LNCAP (cell line): ENCODE measurements at regions not wholly inside any gene's neighbourhood (a gene's known extent, or its start where the extent isn't known, plus 50 kb on each side); places are given as distances from the start of the nearest gene placed in this dataset.

Experiments used
- TF ChIP-seq, protein P1 (sequence below): fragments of 450-650 bp; IDR thresholded peaks from 2 replicates; pipeline ENCODE4 v1.5.1; 2017; ENCODE audit warnings: mild to moderate bottlenecking

DNA sequence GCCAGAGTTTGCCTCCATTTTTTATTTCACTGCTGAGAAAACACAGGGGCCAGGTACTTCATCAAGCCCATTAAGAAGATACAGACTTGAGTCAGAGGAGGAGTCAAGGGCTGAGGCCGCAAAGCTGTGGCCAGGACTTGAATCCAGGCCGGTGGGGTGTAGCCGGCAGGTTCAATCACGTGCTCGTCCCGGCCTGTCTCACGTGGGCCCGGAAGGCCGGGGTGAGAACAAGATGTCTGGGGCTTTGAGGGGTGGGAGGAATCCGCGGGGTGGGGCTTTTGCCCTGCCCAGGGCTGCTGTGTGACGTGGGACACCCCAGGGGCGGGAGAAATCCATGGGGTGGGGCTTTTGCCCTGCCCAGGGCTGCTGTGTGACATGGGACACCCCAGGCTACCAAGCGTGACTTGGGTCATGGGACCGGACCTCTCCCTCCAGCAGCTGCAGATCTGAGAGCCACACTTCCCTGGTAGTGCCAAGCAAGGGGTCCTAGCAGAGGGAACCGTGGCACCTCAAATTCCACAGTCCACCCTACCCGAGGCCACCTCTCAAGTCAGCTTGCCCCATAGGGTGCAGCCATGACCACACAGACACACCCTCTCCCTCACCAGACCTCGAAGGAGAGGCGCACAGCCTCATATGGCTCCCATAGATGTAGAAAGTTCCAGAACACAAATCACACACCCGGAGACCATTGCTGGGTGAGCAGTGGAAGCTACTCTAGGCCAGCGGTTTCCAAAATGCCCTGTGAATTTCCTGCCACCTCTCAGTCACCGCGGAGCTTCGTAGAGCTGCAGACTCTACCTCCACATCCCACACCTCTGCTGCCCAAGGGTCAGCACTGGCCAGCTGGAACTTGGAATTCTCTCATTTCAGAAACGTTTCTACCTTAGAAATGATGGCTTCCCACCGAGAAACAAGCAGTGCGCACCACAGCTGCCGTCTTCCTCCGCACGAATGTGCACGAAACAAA lies 156.1 kb downstream of the DLL1 start:
- TF ChIP-seq, protein P1, sequence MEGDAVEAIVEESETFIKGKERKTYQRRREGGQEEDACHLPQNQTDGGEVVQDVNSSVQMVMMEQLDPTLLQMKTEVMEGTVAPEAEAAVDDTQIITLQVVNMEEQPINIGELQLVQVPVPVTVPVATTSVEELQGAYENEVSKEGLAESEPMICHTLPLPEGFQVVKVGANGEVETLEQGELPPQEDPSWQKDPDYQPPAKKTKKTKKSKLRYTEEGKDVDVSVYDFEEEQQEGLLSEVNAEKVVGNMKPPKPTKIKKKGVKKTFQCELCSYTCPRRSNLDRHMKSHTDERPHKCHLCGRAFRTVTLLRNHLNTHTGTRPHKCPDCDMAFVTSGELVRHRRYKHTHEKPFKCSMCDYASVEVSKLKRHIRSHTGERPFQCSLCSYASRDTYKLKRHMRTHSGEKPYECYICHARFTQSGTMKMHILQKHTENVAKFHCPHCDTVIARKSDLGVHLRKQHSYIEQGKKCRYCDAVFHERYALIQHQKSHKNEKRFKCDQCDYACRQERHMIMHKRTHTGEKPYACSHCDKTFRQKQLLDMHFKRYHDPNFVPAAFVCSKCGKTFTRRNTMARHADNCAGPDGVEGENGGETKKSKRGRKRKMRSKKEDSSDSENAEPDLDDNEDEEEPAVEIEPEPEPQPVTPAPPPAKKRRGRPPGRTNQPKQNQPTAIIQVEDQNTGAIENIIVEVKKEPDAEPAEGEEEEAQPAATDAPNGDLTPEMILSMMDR: no peak

DNA sequence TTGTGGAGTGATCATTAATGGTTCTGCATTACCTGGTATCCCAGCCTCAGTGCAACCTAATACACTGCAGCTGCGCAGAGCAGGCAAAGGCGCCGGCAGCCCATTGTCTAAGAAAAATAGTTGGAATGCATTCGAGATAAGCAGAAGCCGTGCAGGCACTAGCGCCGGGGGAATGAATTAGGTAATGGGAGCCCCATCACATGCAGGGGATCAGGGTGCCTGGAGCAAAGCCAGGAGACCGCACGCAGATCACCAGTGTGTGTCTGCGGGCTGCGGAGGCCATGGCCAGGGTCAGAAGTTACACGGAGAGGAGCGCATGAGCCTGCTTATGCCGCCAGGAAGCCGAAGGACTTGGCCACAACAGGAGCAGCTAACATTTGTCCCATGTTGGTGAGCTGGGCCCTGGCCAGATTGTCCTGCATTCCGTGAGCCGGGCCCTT lies 156.8 kb downstream of the DLL1 start:
- TF ChIP-seq, protein P1: no peak

- TF ChIP-seq, protein P1: no peak
Measured at GRCh38 chr6:170132561-170132991, 158.3 kb downstream of the DLL1 start.

DNA sequence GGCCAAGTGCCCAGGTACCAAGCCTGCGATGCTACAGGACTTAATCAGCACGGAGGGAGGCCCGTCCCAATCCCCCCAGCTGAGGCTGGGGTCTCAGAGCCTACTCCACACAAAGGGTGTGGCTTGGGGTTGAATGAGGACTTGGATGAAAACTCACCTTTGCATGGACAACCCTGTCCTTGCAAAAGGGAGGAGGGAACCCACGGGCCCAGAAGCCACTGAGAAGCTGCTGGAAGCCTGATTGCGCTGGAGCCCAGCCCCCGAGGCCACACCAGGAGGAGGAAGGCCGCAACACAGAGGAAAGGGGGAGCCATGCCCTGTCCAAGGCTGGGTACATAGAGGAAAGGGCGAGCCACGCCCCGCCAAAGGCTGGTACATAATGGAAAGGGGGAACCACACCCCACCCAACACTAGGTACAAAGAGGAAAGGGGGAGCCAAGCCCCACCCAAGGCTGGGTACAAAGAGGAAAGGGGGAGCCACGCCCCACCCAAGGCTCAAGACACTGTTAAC lies 158.8 kb downstream of the DLL1 start:
- TF ChIP-seq, protein P1: no peak

- TF ChIP-seq, protein P1: no peak
Measured at GRCh38 chr6:170131351-170131750, 159.5 kb downstream of the DLL1 start.

GRCh38 chr6:170130771-170131241 lies 160.1 kb downstream of the DLL1 start:
- TF ChIP-seq, protein P1: no peak

GRCh38 chr6:170130201-170130621 lies 160.7 kb downstream of the DLL1 start:
- TF ChIP-seq, protein P1: no peak
